ENCODE measurements at regions not wholly inside any gene's neighbourhood (a gene's known extent, or its start where the extent isn't known, plus 50 kb on each side); places are given as distances from the start of the nearest gene placed in this dataset.
"Not testable (repeated sequence)": the region's sequence is repeated elsewhere in the genome, so short reads cannot be mapped to it uniquely, and the experiment has no call there.

DNA sequence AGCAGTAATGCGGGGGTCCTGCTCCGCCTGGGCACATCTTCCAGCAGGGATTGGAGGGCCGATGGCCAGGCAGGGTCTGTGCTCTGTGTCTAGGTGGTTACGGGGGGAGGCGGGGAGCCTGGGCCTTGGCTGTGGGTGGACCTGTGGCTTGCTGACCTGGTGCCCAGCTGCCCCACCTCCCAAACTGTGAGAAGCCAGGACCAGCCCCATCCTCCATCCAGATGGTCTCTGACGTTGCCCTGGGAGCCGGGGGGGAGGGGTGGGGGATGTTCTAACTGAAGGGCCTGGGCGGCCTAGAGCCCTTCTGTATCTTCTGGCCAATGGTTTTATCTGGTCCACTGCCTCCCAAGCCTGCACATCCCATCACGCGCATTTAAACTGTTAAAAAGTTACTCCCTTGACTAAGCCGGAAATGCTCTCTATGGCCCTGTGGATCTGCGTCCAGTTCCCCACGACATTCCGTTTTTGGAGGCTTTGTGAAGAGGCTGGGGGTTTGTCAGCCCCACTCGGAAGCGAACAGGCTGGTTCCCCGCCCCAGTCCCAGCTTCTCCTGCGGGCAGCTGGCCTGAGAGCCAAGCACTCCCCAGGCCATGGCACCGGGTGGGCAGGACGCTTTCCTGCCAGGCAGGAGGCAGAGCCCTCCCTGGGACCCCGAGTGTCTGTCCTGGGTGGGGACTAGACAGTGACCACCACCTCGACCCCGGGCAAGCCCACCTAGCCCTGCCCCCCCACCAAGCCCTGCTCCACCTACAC is 143.6 kb downstream of the IGLL1 start:
- not testable (repeated sequence) for DNase-seq

DNA sequence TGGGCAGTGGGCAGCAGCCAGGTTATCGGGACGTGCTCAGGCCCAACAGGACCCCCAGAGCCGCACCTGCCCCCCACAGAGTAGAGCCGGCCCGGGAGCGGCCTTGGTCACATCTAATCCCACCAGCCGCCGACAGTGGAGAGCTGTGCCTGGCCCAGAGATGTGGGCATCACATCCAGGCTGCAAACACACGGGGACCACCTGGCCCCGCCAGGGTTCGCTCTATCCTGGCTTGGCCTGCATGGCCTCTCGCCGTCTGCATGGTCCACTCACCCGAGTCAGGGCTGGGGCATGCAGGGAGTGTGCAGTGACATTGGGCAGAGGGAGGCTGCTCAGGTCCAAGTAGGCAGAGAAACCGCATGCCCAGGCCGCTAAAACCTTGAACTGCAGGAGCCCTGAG is 144.9 kb downstream of the IGLL1 start:
- DNase-seq = not testable (repeated sequence)

DNA sequence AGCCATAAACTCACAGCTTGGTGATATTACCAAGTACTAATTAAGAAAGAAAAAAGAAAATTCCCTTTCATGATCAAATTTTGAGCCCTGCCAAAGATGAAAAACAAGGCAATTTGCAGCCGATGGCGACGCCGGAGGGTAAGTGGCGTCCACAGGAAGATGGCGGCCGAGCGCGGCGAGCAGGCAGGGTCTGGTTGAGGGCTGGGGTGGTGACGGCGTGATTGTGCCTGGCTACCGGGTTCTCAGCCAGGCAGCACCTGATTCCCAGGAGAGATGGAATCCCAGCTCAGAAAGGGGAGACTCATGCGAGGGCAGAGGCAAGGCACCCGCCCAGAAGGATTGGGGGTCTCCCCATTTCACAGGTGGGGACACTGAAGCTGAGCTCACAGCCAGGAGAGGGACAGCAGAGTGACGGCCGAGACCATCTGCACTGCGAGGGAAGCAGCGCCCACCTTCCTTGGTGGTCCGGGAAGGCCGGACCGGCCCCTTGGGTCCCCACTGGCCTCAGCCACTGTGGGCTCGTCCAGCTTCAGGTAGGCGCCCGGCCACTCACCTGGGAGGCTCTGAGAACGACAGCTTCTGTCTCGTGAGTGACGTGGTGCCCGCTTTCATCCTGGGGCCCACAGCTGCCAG is 145.8 kb downstream of the IGLL1 start:
- DNase-seq = not testable (repeated sequence)

DNA sequence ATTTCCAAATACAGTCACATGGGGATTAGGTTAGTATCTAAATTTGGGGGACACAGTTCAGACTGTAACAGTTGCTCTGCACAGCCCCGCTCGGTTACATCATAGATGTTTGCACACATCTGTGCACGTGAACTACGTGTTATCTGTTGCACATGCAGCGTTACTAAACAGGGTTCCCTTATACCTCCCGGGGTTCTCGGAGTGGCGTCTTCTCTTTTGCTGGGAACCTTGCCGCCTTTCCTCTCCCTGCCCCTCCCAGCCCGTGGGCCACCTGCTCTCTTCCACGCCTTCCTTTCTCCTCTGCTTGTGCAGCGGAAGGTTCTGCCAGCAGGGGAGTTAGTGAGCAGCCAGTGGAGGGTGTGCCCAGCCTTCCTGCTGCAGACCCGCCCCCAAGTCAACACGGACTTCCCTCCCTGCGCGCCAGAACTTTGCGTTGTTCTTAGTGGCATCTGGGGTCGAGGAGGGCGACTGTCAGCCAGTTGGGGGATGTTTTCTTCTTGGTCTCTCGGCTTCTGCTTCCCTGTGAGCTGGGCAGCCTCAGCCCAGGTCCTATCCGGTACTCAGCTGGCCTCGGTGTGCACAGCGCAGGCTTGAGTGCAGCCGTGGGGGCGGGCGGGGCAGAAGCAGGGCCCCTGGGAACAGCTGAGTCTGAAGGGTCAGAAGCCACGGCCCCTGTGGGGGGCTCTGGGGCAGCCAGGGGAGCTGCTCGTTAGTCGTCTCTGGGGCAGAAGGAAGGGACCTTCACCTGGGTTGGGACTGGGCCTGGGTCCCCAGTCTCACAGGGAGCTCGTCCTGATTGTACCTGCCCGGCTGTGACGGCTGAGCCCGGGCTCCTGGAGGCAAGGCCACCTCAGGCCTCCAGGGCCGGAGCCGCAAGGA is 146.7 kb downstream of the IGLL1 start:
- peak; percentile 57 for DNase-seq

DNA sequence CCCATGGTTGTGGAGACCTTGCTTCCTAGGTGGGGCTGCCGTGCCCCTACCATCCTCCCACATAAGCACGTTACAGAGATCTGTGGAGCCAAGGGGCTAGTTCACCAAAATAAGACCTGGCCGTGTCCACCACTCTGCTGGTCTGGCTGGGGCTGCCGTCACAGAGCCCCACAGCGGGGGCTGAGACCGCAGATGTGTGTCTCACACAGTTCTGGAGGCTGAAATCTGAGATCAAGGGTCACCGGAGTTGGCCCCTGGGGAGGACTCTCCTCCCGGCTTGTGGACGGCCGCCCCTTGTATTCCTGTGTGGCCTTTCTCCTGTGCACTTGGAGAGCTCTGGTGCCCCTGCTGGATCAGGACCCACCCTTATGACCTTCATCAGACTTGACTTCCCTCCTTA is 147.4 kb downstream of the IGLL1 start:
- not testable (repeated sequence) for DNase-seq

GRCh38 chr22:23431337-23432072 is 148.6 kb downstream of the IGLL1 start:
- DNase-seq = no peak

DNA sequence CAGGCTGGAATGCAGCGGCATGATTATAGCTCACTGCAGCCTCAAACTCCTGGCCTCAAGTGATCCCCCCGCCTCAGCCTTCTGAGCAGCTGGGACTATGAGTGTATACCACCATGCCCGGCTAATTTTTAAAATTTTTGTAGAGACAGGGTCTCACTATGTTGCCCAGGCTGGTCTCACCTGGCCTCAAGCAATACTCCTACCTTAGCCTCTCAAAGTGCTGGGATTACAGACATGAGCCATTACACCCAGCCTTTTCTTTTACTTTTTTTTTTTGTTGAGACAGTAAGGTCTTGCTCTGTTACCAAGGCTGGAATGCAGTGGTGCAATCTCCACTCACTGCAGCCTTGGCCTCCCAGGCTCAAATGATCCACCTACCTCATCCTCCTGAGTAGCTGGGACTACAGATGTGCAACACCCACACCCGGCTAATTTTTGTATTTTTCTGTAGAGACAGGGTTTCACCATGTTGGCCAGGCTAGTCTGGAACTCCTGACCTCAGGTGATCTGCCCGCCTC is 155.5 kb downstream of the IGLL1 start:
- not testable (repeated sequence) for DNase-seq

DNA sequence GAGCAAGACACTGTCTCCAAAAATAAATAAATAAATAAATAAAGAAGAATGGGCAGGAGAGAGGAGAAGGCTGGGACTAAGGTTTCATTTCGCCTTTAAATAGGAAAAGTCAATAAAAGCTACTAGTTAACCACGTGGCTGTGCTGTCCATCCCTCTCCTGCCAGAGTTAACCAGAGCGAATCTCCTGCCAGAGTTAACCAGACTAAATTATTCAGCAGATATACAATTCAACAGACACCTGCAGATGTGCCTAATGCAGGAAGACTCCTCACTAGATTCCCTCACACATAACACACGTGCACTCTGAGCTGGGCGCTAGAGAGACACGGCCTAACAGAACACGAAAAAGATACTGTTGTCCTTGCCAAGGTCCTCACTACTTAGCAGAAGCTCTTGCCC is 156.1 kb downstream of the IGLL1 start:
- no peak for DNase-seq

DNA sequence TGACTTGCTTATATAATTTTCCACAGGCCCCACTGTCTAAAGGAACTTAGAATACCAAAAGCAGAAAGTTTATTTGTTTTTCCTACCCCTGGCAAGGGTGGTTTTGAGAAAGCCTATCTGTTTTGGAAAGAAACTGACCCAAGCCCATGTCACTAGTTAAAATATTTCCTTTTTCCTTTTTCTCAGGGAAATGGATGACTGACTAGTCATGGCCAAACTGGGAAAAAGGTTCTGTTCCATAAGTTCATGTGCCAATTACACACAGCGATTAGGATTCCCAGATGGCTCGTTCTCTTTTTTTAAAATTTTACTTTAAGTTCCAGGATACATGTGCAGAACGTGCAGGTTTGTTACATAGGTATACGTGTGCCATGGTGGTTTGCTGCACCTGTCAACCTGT is 157.8 kb downstream of the IGLL1 start:
- not testable (repeated sequence) for DNase-seq

- not testable (repeated sequence) for DNase-seq
These were observed 158.8 kb downstream of the IGLL1 start for GRCh38 chr22:23421300-23421699.

- no peak for DNase-seq
These were observed 160.2 kb downstream of the IGLL1 start for GRCh38 chr22:23419931-23420330.

DNA sequence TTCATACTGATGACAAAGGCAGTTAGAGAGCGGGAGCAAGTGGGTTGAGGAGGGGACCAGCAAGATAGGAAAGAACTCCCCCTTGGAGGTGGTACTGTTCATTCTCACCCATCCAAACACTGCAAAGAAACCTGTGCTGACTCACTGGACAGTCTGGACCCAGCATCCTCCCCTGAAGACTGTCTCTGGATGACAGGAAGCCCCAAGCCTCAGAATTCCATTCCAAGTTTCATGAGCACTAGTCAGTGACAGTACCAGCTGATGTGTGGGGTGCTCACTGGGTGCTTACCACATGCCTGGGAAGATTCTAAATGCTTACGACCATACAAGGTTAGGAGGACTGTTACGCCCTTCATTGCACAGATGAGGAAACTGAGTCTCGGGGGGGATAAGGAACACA is 160.9 kb downstream of the IGLL1 start:
- no peak for DNase-seq

DNA sequence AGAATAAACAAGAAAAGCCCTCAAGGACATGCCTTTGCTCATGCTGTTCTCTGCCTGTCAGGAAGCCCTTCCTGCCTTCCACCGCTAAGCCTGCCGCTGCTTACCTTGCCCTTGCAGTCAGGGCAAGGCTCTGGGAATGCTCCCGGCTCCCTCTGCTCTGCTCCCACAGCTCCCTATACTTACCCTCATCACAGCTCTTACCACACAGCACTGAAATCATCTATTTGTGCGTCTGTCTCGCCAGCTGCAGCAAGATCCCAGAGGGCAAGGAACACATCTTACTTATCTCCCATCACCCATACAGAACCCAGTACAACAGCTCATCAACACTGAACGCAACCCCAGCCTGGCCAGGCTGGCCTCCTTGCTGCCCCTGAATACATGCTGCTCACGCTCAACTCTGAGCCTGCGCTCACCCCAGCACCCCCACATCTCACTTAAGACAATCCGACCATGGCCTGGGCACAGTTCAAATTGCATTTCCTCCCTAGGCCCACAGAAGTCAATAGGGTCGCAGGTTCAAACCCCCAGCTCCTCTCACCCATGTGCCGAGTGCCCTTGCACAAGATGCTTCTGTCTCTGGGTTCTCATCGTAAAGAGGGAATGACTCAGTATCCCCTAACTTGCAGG is 161.8 kb downstream of the IGLL1 start:
- no peak for DNase-seq

DNA sequence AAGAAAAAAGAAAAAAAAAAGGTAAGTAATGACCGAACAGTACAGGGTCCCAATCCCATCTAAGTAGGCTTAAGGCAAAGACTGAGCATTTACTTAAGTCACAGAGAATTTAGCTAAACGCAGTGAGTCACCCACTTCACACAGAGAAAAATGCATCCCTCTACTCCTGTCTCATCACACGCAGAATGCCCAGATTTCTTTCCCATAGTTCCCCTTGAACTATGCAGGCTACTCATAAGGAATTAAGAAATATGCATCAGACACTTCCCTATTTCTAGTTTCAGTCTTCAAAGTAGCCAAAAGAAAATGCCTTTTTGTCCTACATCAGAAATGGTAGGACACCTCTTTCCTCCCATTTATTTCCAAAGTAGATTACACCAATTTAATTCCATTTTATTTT is 162.8 kb downstream of the IGLL1 start:
- not testable (repeated sequence) for DNase-seq

DNA sequence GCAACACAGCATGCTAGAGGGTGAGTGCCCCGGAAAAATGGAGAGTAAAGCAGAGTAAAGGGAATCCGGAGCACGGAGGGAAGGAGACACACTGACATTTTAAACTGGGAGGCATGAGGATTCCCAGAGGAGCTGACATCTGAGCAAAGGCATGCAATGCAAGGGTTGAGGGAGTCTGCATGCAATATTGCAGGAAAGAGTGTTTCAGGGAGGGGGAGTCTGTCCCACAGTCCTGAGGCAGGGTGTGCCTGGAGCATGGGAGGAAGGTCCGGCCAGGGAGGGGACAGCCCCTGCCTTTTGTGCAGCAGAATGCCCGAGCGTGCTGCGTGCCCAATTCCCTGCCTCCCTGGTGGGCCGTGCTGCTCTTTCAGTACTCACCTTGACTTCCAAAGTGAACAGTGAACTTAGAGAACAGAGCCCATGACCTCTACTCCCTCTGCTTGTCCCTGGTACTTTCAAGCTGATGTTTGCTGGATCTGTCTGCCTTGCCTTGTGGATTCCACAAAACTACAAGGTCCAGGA is 163.9 kb downstream of the IGLL1 start:
- not testable (repeated sequence) for DNase-seq

DNA sequence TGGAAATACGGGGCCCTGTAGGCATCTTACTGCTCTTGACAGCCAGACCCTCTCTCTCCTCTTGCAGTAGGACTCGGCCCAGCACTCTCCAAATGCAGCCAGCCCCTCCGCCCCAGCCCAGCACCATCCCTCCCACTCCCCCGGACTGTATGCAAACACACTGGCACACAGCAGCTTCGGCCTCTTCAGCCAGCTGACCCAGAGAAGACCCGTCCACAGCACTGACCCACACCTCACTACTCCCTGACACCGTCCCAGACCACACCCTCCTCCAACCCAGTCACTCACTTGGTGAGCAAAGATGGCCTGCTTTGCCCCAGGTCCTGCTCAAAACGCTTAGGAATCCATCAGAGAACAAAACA is 164.6 kb downstream of the IGLL1 start:
- no peak for DNase-seq

DNA sequence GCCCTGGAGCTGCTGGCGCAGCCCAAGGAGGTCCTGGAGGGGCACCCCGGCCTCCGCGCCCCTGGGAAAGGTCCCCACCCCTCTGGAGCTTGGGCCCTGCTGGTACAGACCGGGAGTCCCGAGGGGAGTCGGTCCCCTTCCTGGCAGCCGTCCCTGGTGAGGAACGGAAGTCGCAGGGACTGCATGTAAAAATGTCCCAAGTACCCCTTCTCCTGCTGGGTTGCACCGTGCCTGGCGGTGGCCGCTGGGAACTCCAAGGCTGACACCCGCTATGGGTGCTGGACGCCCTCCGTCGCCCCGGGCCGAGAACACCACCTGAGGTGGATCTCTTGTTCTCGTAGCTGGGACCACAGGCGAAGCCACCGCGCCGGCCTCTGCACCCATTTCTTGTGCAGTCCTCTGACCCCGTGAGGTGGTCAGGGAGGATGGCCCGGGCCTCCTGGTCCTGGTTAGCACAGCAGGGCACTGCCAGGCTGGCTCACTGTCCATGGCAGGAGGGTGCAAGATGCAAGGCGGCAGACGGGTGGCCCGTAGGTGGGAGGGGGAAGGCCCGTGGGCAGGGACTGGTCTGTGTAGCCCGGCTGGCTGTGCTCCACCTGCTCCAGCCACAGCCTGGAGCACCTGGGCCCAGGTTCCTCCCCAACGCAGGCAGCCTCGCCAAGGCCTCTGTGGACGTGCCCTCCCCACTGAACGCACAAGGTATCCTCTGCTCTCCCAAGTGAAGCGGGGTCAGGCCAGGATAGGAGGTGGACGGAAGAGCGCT is 165.2 kb downstream of the IGLL1 start:
- no peak for DNase-seq

- no peak for DNase-seq
These were observed 168.4 kb downstream of the IGLL1 start for GRCh38 chr22:23411739-23412138.

DNA sequence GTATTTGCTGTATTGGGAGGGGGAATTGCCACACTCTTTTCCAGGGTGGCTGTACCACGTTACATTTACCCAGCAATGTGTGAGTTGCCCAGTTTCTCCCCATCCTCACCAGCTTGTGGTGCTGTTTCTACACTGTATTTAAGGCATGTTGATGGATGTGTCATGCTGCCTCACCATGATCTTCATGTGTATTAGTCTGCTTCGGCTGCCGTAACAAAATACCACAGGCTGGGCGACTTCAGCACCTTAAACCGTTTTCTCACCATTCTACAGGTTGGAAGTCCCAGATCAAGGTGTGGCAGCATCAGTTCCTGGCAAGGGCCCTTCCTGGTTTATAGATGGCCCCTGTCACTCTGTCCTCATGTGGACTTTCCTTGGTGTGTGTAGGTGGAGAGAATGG is 169.7 kb downstream of the IGLL1 start:
- no peak for DNase-seq

GRCh38 chr22:23409976-23410375 is 170.1 kb downstream of the IGLL1 start:
- no peak for DNase-seq

GRCh38 chr22:23408321-23408720 is 171.8 kb downstream of the IGLL1 start:
- no peak for DNase-seq
